GM18873 (cell line): ENCODE measurements at regions not wholly inside any gene's neighbourhood (a gene's known extent, or its start where the extent isn't known, plus 50 kb on each side); places are given as distances from the start of the nearest gene placed in this dataset.
"Not testable (repeated sequence)": the region's sequence is repeated elsewhere in the genome, so short reads cannot be mapped to it uniquely, and the experiment has no call there.

Experiments
- ATAC-seq: cut with Tn5 transposase; IDR thresholded peaks from one replicate; pipeline ENCODE4 v1.9.1; 2021; ENCODE audit warnings: mild to moderate bottlenecking, moderate library complexity, moderate number of reproducible peaks; ENCODE audit not compliant: unreplicated experiment, low FRiP score

DNA sequence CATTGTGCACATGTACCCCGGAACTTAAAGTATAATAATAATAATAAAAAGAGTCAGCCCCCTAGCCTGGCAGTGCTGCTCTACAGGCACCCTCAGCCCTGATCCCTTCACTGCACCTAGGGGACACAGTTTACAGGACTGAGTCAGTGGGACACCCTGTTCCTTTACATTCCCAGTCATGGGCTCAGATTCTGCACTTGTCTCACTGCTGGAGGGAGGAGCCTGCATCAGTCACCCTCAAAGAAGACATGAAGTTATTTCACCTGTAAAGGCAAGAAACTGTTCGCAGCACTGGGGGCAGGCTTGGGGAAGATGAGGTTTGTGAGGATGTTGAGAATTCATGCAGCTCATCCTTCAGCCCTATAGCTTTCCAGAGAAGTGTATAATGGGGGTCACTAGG, 50.7 kb upstream of the VPREB1 start:
- ATAC-seq = no peak

DNA sequence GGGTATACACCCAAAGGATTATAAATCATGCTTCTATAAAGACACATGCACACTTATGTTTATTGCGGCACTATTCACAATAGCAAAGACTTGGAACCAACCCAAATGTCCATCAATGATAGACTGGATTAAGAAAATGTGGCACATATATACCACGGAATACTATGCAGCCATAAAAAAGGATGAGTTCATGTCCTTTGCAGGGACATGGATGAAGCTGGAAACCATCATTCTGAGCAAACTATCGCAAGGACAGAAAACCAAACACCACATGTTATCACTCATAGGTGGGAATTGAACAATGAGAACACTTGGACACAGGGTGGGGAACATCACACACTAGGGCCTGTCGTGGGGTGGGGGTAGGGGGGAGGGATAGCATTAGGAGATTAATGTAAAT, 51.1 kb upstream of the VPREB1 start:
- not testable (repeated sequence) for ATAC-seq

DNA sequence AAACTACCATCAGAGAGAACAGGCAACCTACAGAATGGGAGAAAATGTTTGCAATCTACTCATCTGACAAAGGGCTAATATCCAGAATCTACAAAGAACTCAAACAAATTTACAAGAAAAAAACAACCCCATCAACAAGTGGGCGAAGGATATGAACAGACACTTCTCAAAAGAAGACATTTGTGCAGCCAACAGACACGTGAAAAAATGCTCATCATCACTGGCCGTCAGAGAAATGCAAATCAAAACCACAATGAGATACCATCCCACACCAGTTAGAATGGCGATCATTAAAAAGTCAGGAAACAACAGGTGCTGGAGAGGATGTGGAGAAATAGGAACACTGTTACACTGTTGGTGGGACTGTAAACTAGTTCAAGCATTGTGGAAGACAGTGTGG, 51.6 kb upstream of the VPREB1 start:
- not testable (repeated sequence) for ATAC-seq

DNA sequence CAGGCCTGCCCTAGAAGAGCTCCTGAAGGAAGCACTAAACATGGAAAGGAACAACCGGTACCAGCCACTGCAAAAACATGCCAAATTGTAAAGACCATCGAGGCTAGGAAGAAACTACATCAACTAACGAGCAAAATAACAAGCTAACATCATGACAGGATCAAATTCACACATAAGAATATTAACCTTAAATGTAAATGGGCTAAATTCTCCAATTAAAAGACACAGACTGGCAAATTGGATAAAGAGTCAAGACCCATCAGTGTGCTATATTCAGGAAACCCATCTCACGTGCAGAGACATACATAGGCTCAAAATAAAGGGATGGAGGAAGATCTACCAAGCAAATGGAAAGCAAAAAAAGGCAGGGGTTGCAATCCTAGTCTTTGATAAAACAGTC, 54.8 kb upstream of the VPREB1 start:
- not testable (repeated sequence) for ATAC-seq

DNA sequence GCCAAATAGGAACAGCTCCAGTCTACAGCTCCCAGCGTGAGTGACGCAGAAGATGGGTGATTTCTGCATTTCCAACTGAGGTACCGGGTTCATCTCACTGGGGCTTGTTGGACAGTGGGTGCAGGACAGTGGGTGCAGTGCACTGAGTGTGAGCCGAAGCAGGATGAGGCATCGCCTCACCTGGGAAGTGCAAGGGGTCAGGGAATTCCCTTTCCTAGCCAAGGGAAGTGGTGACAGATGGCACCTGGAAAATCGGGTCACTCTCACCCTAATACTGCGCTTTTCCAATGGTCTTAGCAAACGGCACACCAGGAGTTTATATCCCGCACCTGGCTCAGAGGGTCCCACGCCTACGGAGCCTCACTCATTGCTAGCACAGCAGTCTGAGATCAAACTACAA, 56.7 kb upstream of the VPREB1 start:
- not testable (repeated sequence) for ATAC-seq

DNA sequence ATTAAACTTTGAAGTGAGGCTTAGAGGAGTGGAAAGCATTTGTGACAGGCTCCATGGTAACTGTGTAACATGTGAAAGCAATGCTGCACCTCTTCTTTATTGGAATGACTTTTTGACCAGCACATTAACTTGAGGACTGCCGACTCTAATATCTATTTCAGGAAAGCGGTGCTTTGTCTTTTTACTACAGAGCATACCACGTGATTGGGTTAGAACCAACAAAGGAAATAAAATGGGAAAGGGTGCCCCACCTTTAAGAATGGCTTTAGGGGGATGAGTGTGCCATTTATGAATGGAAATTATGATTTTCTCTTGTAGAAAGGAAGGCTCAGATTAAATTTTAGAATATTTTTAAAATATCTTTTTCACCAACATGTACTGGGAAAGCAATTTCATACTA, 57.3 kb upstream of the VPREB1 start:
- no peak for ATAC-seq

DNA sequence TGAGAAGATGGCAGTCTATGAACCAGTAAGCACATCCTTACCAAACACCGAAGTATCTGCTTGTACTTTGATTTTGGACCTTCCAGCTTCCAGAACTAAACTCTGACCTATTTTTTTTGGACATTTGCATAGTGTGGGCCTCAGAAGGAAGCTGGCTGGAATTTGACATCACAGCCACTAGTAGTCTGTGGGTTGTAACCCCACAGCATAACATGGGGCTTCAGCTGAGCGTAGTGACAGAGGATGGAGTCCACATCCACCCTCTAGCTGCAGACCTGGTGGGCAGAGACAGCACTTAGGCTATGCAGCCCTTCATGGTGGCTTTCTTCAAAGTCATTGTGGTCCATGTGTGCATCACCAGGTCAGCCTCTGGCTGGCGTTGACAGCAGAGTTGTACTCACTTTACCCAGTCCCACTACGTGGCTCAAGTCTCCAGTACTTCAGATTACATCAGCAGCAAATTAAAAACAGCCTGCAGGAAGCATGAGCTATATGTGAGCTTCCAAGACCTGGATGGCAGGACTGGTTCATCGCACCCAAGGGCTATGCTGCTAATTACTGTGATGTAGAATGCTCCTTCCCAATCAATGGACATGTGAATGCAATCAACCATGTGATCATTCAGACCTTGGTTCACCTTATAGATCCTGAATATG, 58.6 kb upstream of the VPREB1 start:
- ATAC-seq = no peak

DNA sequence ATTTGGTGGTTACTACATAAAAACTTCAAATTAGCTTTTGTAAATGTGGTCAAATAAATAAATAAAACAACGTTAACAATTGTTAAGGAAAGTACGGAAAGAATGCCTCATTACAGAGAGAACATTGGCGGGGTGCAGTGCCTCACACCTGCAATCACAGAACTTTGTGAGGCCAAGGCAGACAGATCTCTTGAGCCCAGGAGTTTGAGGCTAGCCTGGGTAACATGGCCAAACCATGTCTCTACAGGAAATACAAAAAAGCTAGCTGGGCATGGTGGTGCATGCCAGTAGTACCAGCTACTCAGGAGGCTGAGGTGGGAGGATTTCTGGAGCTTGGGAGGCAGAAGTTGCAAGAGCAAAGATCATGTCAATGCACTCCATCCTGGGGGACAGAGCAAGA, 59.4 kb upstream of the VPREB1 start:
- ATAC-seq = no peak

DNA sequence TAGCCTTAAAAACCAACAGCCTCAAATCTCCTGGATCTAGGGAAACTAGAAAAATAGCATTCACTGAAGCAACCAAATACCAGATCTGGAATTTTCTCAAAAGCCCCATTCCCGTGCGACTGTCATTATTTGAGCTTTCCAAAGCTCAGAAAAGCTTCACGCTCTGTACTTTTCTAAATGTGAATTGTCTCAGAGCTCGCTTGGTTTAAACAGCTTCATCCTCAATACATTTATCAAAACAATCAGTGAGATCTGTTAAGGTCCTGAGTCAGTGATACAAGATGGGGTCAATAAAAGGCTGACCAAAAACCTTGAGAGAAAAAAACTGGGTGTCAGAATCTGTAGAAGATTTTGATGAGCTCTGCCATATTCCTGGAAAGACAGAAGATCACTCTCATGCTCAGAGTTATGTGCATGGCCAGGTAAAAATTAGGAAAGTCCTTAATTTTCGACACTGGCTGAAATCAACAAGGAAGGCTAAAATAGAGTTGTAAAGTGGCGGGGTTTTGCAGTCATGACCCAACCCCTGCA, 60.2 kb upstream of the VPREB1 start:
- ATAC-seq = no peak

DNA sequence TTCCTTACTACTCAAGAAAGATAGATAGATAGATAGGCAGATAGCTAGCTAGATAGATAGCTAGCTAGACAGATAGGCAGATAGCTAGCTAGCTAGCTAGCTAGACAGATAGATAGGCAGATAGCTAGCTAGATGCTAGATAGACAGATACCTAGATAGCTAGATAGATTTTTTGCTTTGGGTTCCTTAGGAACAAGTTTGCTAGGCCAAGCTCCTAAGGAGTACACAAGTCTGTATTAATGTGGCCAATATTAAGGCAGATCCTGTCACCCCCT, 61.7 kb upstream of the VPREB1 start:
- no peak for ATAC-seq

DNA sequence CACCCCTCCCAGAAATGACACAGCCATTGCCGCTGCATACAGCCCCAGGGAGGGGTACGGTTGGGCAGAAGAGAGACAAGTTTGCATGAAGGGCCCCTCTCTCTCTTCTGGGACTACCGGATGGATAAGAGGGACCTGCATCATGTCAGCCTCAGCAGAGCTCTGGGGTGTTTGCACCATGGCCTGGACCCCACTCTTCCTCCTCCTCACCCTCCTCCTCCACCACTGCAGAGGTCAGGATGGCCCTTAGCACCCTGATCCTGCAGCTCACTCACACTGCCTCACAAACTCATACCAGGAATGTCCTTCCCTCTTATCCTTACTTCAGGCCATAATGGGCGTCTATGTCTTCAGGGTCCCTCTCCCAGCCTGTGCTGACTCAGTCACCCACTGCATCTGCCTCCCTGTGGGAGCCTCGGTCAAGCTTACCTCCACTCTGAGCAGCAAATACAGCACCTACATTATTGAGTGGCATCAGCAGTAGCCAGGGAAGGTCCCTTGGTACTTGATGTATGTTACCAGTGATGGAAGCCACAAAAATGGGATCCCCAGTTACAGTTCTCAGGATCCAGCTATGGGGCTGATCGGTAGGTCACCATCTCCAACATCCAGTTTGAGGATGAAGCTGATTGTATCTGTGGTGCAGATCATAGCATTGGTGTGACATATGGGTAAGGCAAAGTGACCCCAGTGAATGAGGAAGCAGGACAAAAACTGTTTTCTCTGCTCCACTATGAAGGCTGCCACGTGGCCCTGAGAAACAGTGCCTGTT, 62.2 kb upstream of the VPREB1 start:
- no peak for ATAC-seq

DNA sequence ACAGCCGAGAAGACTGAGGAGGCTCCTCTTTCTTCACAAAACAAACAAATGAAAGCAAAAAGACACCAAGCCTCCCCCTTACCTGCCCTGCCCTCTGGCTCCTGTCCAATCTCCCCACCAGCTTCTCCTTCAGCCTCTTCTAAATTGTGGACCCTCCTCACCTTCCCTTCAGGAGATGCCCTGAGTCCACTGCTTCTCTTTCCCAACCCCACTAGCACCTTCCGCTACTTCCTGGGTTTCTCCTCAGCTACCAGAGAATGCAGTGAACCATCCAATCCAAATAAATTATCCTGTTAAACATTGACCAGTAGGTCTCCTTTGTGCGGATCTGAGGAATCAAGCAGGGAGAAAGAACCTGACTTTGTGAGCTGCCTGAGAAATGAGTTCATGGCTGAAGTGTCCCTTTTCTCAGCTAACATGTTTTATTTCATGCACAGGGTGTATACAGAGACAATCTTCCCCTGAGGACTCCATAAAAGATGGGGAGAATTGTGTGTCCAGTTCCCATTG, 63.2 kb upstream of the VPREB1 start:
- no peak for ATAC-seq

DNA sequence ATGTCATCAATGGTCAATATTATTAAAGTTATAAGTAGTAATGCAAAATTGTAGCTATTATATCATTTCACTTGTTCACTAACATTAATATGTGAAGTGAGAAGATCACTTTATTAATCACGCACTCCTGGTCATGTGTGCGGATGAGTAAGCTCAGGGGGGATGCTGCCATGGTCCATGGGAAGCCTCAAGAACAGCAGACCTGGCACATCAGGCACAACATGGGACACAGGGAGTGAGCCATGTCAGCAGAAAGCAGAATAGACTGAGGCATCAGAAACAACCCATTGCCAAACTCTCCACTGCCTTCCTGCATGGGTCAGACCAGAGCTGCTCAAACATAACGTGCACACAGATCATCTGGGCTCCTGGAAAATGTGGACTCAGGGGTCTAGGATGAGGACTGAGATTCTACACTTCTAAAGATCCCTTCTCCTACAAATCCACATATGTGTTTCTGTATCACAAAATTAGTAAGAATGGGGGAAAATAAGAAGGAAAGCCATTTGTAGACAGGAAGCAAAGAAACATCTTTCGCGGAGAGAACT, 63.8 kb upstream of the VPREB1 start:
- no peak for ATAC-seq

DNA sequence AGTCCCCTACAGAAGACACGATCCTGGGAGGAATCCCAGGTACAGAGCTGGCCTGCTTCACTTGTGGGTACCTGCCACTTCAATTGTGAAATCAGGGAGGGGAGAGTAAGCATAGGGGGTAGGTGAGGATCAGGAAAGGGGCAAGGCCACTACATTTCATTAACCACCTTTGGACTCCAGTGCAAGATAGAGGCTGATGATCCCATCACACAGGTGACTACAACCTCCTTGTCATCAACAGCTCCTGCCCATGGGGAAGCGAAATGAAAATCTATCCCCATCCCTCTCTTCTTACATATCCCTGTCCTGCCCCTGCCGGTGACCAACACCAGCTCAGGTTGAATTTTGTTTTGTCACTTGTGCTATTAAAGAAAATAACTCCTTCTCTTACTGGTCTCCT, 64.7 kb upstream of the VPREB1 start:
- ATAC-seq = no peak

DNA sequence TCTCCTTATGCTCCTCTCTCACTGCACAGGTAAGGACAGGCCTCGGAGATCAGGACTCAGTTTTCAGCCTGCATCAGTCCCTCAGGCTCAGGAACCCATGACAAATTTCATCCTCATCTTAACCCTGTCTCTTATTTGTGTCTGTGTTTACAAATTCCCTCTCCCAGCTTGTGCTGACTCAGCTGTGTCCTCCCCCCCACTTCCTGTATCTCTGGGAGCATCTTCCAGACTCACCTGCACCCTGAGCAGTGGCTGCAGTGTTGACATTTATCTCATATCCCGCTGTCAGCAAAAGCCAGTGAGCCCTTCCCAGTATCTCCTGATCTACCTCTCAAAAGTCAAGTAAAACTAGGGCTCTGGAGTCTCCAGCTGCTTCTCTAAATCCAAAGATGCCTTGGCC, 65.6 kb upstream of the VPREB1 start:
- no peak for ATAC-seq

DNA sequence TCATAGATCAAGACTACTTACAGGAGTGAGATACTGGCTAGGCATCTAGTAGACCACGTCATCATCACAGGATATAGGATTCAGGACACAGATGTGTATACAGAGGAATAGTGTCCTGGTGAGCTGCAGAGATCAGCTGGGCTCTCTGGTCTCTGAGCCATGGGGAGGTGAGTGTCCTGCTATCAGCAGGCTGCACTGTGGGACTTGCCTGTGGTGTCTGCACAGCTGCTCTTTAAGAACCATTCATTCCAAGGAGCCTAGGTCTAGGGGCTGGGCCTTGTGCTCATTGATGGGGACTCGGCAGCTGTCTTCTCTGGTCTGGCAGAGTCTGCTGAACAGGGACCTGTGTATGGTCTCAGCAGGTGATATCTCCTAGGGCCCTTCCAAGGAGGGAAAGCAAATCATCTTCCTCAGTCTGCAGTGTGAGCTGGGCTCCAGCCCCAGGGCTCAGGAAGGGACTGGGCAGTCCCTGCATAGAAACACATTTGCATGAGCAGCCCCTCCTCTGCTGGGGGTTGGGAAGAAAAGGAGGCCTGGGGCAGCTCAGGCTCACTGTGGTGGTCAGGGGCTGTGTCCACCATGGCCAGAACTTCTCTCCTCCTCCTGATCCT, 66.1 kb upstream of the VPREB1 start:
- no peak for ATAC-seq

DNA sequence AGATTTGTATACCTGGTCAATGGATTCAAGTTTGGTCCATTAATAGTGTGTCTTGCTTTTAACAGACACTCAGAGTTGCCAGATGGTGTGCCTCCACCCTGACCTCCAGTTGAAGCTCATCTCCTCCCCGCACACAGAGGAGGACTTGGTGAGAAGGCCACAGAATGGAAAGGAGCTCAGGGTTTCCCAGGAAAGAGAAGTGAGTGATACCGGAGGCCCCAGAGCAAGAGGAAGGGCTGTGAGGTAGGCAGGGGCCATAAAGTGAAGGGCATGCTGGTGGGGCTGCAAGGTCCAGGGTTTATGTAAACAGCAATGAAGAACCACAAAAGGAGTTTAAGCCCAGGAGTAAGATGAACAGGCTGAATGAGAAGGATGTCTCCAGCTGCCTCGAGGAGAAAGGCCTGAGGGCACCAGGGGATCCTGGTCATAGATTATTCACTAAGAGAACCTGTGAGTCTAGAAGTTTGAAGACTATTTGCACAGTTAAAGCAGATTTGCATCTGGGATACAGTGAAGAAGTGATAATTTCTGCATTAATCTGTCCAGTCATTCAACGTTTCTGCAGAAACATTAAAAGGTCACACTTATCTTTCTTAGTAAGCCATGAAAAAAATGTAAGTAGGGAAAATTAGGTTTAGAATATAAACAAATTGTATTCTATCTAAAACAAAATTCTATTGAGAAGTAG, 67.5 kb upstream of the VPREB1 start:
- no peak for ATAC-seq

DNA sequence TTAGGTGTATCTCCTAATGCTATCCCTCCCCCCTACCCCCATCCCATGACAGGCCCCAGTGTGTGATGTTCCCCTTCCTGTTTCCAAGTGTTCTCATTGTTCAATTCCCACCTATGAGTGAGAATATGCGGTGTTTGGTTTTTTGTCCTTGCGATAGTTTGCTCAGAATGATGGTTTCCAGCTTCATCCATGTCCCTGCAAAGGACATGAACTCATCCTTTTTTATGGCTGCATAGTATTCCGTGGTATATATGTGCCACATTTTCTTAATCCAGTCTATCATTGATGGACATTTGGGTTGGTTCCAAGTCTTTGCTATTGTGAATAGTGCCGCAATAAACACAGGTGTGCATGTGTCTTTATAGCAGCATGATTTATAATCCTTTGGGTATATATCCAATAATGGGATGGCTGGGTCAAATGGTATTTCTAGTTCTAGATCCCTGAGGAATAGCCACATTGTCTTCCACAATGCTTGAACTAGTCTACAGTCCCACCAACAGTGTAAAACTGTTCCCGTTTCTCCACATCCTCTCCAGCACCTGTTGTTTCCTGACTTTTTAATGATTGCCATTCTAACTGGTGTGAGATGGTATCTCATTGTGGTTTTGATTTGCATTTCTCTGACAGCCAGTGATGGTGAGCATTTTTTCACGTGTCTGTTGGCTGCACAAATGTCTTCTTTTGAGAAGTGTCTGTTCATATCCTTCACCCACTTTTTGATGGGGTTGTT, 71.5 kb upstream of the VPREB1 start:
- ATAC-seq = not testable (repeated sequence)

DNA sequence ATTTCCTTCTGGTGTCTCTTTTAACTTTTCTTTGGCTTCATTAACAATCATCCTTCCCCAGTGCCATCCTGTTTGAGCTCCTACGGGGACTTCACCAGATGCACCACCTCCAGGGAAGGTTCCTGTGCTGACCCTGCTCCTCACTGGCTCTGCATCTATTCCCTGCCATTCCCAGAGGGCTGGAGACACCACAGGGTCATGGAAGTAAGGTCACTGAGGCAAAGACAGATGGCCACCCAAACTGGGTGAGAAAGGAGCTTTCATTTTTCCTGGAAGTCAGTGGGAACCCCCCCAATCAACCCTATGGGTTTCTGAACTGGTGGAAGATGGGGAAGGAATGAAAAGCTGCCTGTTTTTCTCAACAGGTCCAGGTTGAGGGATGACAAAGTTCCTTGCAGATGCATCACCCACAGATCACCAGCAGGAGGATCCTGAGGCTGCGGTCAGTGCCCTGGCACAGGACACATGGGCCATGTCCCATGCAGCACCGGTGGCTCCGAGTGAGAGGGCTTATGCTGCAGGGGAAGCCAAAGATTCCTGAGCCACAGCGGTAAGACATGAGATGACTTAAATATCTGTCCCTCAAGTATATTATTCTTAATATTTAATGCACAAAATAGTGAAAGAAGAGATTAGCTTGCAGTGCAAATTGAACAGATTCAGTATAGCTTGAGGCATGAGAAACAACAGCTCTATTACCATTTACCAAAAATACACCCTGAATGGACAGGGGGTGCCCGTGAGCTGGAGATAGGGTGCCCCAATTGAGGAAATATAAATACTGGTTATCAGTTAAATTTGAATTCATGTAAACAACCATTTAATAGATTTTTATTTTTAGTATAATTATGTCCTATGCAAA, 73.0 kb upstream of the VPREB1 start:
- no peak for ATAC-seq
